Hepatocyte (in vitro differentiated cells): ENCODE measurements at regions not wholly inside any gene's neighbourhood (a gene's known extent, or its start where the extent isn't known, plus 50 kb on each side); places are given as distances from the start of the nearest gene placed in this dataset.
"Not testable (repeated sequence)": the region's sequence is repeated elsewhere in the genome, so short reads cannot be mapped to it uniquely, and the experiment has no call there.

Experiments
- DNase-seq: peaks from one replicate; pipeline ENCODE4 v3.0.0-alpha.2; 2016; ENCODE audit warnings: low spot score
- H2AFZ ChIP-seq: fragments of 200-600 bp; sonication (generic); 2 replicates; pipeline ENCODE4 v1.6.0; 2016; ENCODE audit warnings: antibody characterized with exemption, mild to moderate bottlenecking
- H3K27ac ChIP-seq: fragments of 200-600 bp; sonication (generic); 2 replicates; pipeline ENCODE4 v1.5.1; 2016; ENCODE audit warnings: mild to moderate bottlenecking
- H3K27me3 ChIP-seq: fragments of 200-600 bp; sonication (generic); 2 replicates; pipeline ENCODE4 v1.6.1; 2016
- H3K36me3 ChIP-seq: fragments of 200-600 bp; sonication (generic); replicated peaks from 2 replicates; pipeline ENCODE4 v1.5.1; 2016; ENCODE audit warnings: low read depth; ENCODE audit not compliant: insufficient read depth
- H3K4me1 ChIP-seq: fragments of 200-600 bp; sonication (generic); 2 replicates; pipeline ENCODE4 v1.5.1; 2016; ENCODE audit warnings: mild to moderate bottlenecking, moderate library complexity; ENCODE audit not compliant: insufficient read depth
- H3K4me2 ChIP-seq: fragments of 200-600 bp; sonication (generic); 2 replicates; pipeline ENCODE4 v1.6.0; 2016
- H3K4me3 ChIP-seq: fragments of 200-600 bp; sonication (generic); 2 replicates; pipeline ENCODE4 v1.5.1; 2016; ENCODE audit warnings: mild to moderate bottlenecking
- H3K79me2 ChIP-seq: fragments of 200-600 bp; sonication (generic); 2 replicates; pipeline ENCODE4 v1.6.0; 2017; ENCODE audit warnings: mild to moderate bottlenecking
- H3K9me2 ChIP-seq: fragments of 200-600 bp; sonication (generic); replicated peaks from 2 replicates; pipeline ENCODE4 v1.6.0; 2017; ENCODE audit warnings: mild to moderate bottlenecking; ENCODE audit not compliant: insufficient read depth
- H3K9me3 ChIP-seq: fragments of 200-600 bp; sonication (generic); 2 replicates; pipeline ENCODE4 v1.5.1; 2016; ENCODE audit warnings: low read depth, mild to moderate bottlenecking
- H4K20me1 ChIP-seq: fragments of 200-600 bp; sonication (generic); 2 replicates; pipeline ENCODE4 v1.6.0; 2016; ENCODE audit warnings: mild to moderate bottlenecking; ENCODE audit not compliant: insufficient read depth, poor library complexity, severe bottlenecking
- EZH2 ChIP-seq: fragments of 200-600 bp; sonication (generic); IDR thresholded peaks from 2 replicates; pipeline ENCODE4 v1.6.1; 2016; ENCODE audit warnings: antibody characterized with exemption, mild to moderate bottlenecking, borderline replicate concordance
- EZH2phosphoT487 ChIP-seq: fragments of 200-600 bp; sonication (generic); IDR thresholded peaks from one replicate; pipeline ENCODE4 v1.6.1; 2018; ENCODE audit warnings: antibody characterized with exemption, mild to moderate bottlenecking, low read depth, moderate library complexity; ENCODE audit not compliant: unreplicated experiment, severe bottlenecking
- WGBS: methylation state at CpG from one replicate; pipeline ENCODE4 v1.1.6; 2016; ENCODE audit warnings: low lambda C conversion rate; ENCODE audit errors: missing lambda C conversion rate; 5-methylcytosine and 5-hydroxymethylcytosine counted together
- TF ChIP-seq, protein P1 (sequence below): fragments of 200-600 bp; sonication (generic); IDR thresholded peaks from 2 replicates; pipeline ENCODE4 v1.5.1; 2016; ENCODE audit warnings: antibody characterized with exemption, mild to moderate bottlenecking; ENCODE audit not compliant: poor library complexity

GRCh38 chr7:68785036-68785435 lies 813.2 kb upstream of the AUTS2 start:
- no peaks in the 10 kb centered on the region for H3K36me3 ChIP-seq
- no peak overlapping the region for H3K4me2 ChIP-seq
- no peaks in the 10 kb centered on the region for H3K9me3 ChIP-seq
- H2AFZ ChIP-seq, result no peak overlapping the region
- no peak overlapping the region for H3K27ac ChIP-seq
- no peaks in the 10 kb centered on the region for H4K20me1 ChIP-seq
- no peak overlapping the region for H3K4me3 ChIP-seq
- WGBS, result 57% methylated on average over 3 of the region's 3 CpGs
- H3K9me2 ChIP-seq, result no peaks in the 10 kb centered on the region
- TF ChIP-seq EZH2phosphoT487 (no peak), EZH2 (no peak)
- TF ChIP-seq, protein P1, sequence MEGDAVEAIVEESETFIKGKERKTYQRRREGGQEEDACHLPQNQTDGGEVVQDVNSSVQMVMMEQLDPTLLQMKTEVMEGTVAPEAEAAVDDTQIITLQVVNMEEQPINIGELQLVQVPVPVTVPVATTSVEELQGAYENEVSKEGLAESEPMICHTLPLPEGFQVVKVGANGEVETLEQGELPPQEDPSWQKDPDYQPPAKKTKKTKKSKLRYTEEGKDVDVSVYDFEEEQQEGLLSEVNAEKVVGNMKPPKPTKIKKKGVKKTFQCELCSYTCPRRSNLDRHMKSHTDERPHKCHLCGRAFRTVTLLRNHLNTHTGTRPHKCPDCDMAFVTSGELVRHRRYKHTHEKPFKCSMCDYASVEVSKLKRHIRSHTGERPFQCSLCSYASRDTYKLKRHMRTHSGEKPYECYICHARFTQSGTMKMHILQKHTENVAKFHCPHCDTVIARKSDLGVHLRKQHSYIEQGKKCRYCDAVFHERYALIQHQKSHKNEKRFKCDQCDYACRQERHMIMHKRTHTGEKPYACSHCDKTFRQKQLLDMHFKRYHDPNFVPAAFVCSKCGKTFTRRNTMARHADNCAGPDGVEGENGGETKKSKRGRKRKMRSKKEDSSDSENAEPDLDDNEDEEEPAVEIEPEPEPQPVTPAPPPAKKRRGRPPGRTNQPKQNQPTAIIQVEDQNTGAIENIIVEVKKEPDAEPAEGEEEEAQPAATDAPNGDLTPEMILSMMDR, result no peak
- no peak for DNase-seq
- H3K27me3 ChIP-seq, result peaks cover 8% of the 10 kb centered on the region
- H3K79me2 ChIP-seq, result no peaks in the 10 kb centered on the region
- H3K4me1 ChIP-seq, result no peaks in the 10 kb centered on the region

DNA sequence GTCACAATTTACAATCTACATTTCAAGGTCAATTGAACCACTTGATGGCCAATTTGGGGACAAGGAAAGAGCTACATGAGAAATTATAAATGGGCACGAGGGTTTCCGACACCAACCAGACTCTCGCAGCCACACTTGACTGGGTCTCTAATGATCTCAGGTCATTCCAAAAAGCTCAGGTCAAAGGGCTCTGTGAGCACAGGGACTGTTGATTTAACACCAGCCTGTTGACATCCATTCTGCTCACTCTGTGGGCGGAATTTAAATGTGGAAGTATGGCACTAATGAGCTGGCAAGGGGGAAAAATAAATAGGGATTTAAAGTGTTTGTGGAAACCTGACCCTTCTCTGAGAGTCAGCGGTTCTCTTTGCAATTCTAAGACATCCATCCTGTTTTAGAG lies 810.7 kb upstream of the AUTS2 start:
- Histone ChIP-seq H3K36me3 (no peaks in the 10 kb centered on the region), H3K79me2 (no peaks in the 10 kb centered on the region), H2AFZ (no peak overlapping the region), H3K9me2 (no peaks in the 10 kb centered on the region), H3K27ac (no peak overlapping the region), H3K9me3 (no peaks in the 10 kb centered on the region), H4K20me1 (no peaks in the 10 kb centered on the region), H3K4me1 (no peaks in the 10 kb centered on the region), H3K4me3 (no peak overlapping the region), H3K27me3 (peaks cover 8% of the 10 kb centered on the region), H3K4me2 (no peak overlapping the region)
- no peak for DNase-seq
- TF ChIP-seq, protein P1, result no peak
- TF ChIP-seq EZH2, result no peak
- 46% methylated on average over 5 of the region's 5 CpGs for WGBS

DNA sequence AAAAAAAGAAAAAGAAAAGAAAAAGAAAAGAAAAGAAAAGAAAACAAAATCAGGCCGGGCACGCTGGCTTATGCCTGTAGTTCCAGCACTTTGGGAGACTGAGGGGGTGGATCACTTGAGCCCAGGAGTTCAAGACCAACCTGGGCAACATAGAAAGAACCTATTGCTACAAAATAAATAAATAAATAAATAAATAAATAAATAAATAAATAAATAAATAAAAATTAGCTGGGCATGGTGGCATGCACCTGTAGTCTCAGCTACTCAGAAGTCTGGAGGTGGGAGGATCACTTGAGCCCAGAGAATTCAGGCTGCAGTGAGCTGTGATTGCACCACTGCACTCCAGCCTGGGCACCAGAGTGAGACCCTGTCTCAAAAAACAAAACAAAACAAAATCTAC lies 809.7 kb upstream of the AUTS2 start:
- H2AFZ ChIP-seq, H3K9me2 ChIP-seq, DNase-seq, H4K20me1 ChIP-seq, H3K4me3 ChIP-seq, H3K4me2 ChIP-seq, H3K36me3 ChIP-seq, H3K9me3 ChIP-seq, H3K79me2 ChIP-seq, H3K27ac ChIP-seq, H3K4me1 ChIP-seq, H3K27me3 ChIP-seq: not testable (repeated sequence)
- 100% methylated on average over 2 of the region's 2 CpGs for WGBS

DNA sequence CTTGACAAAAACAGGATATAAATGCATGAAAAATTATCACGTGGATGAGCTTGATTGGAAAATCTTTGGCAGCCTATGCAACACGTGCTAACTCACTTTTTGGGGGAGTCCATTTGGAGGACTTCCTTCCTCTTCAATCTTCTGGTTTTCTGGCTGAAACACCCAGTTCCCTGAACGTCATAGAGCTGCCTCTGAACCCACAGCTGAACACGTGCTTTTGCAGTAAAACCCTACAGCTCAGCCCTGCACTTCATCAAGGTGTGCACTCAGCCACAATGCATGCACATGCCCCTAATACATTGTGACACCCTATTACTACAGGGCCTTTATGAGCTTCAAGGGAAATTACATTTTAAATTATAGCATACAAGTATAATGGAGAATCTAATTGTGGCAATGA lies 808.7 kb upstream of the AUTS2 start:
- H3K27me3 ChIP-seq, result peaks cover 8% of the 10 kb centered on the region
- H3K27ac ChIP-seq, result no peak overlapping the region
- no peak overlapping the region for H3K4me3 ChIP-seq
- no peak overlapping the region for H2AFZ ChIP-seq
- whole genome bisulfite sequencing, result 61% methylated on average over 4 of the region's 4 CpGs
- TF ChIP-seq, protein P1, result no peak
- TF ChIP-seq EZH2 (no peak), EZH2phosphoT487 (no peak)
- no peaks in the 10 kb centered on the region for H3K36me3 ChIP-seq
- no peak for DNase-seq
- no peaks in the 10 kb centered on the region for H4K20me1 ChIP-seq
- no peaks in the 10 kb centered on the region for H3K9me3 ChIP-seq
- no peaks in the 10 kb centered on the region for H3K9me2 ChIP-seq
- no peaks in the 10 kb centered on the region for H3K79me2 ChIP-seq
- no peaks in the 10 kb centered on the region for H3K4me1 ChIP-seq
- no peak overlapping the region for H3K4me2 ChIP-seq
